ENCODE measurements at regions not wholly inside any gene's neighbourhood (a gene's known extent, or its start where the extent isn't known, plus 50 kb on each side); places are given as distances from the start of the nearest gene placed in this dataset.
A peak's percentile ranks its signal among the peaks of the same experiment; 100 is the strongest.
"Not testable (repeated sequence)": the region's sequence is repeated elsewhere in the genome, so short reads cannot be mapped to it uniquely, and the experiment has no call there.

DNA sequence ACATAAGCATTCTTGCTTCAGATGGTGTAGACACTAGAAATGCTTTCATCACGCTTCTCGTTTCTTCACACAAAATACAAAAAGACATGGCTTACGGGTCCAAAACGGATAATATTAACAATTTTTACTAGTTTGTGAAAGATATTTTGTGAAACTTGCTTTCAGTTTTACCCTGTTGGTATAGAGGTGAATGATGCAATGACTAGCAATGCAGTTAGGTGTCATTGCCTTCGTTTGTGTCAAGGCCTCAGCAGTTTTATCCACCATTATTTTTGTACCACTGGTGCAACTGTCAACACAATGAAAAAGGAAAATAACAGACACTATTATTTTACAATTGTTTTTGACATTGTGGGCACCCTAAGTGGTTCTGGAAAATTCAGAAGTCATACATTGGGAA lies 323.0 kb downstream of the FLRT2 start:
- Histone ChIP-seq H3K36me3 (no peaks in the 10 kb centered on the region), H3K4me1 (peaks cover 14% of the 10 kb centered on the region), H3K9me3 (ENCODE audit: low read depth) (no peaks in the 10 kb centered on the region), H3F3A (ENCODE audit: low read depth) (peaks cover 4% of the 10 kb centered on the region), H2AFZ (replicated peaks) (no peak overlapping the region), H3K4me3 (no peak overlapping the region), H3K79me2 (ENCODE audit: low read depth) (no peaks in the 10 kb centered on the region), H4K20me1 (ENCODE audit: low read depth) (no peaks in the 10 kb centered on the region), H3K9ac (no peak overlapping the region), H3K27me3 (no peaks in the 10 kb centered on the region), H3K27ac (no peak overlapping the region), H3K4me2 (no peak overlapping the region)
- TF ChIP-seq EZH2phosphoT487 (IDR thresholded peaks at IDR 0.05) (no peak), EZH2 (IDR thresholded peaks at IDR 0.05) (no peak)
- TF ChIP-seq, protein P1, sequence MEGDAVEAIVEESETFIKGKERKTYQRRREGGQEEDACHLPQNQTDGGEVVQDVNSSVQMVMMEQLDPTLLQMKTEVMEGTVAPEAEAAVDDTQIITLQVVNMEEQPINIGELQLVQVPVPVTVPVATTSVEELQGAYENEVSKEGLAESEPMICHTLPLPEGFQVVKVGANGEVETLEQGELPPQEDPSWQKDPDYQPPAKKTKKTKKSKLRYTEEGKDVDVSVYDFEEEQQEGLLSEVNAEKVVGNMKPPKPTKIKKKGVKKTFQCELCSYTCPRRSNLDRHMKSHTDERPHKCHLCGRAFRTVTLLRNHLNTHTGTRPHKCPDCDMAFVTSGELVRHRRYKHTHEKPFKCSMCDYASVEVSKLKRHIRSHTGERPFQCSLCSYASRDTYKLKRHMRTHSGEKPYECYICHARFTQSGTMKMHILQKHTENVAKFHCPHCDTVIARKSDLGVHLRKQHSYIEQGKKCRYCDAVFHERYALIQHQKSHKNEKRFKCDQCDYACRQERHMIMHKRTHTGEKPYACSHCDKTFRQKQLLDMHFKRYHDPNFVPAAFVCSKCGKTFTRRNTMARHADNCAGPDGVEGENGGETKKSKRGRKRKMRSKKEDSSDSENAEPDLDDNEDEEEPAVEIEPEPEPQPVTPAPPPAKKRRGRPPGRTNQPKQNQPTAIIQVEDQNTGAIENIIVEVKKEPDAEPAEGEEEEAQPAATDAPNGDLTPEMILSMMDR (IDR thresholded peaks at IDR 0.05): no peak
- no peaks in the 10 kb centered on the region for H3K36me3 Mint-ChIP-seq
- no peak for DNase-seq (ENCODE audit: low spot score)
- H3K4me3 Mint-ChIP-seq: no peak overlapping the region
- no peak overlapping the region for H3K27ac Mint-ChIP-seq
- H3K4me1 Mint-ChIP-seq: no peaks in the 10 kb centered on the region
- H3K9me3 Mint-ChIP-seq: no peaks in the 10 kb centered on the region
- H3K27me3 Mint-ChIP-seq (ENCODE audit: insufficient read depth, low read depth): peaks cover 2% of the 10 kb centered on the region

DNA sequence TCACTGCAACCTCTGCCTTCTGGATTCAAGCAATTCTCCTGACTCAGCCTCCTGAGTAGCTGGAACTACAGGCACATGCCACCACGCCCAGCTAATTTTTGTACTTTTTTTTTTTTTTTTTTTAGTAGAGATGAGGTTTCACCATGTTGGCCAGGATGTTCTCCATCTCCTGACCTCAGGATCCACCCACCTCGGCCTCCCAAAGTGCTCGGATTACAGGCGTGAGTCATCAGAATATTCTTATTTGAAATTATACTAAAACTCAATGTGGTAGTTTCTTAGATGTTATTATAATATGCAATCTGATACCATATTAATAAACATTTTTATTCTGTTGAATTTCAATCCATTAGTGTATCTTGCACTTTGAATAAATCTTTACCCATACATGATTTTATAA lies 322.2 kb downstream of the FLRT2 start:
- not testable (repeated sequence) for H3K27ac Mint-ChIP-seq; DNase-seq (ENCODE audit: low spot score); H3K36me3 ChIP-seq; H3K9me3 Mint-ChIP-seq; H3K36me3 Mint-ChIP-seq; H3K4me1 Mint-ChIP-seq; H4K20me1 ChIP-seq (ENCODE audit: low read depth); H3K27me3 Mint-ChIP-seq (ENCODE audit: insufficient read depth, low read depth); H3K9ac ChIP-seq; H2AFZ ChIP-seq (replicated peaks); H3F3A ChIP-seq (ENCODE audit: low read depth); H3K4me3 Mint-ChIP-seq; H3K4me2 ChIP-seq; H3K79me2 ChIP-seq (ENCODE audit: low read depth); H3K4me3 ChIP-seq; H3K9me3 ChIP-seq (ENCODE audit: low read depth); H3K27ac ChIP-seq; H3K27me3 ChIP-seq
- H3K4me1 ChIP-seq: peaks cover 14% of the 10 kb centered on the region

DNA sequence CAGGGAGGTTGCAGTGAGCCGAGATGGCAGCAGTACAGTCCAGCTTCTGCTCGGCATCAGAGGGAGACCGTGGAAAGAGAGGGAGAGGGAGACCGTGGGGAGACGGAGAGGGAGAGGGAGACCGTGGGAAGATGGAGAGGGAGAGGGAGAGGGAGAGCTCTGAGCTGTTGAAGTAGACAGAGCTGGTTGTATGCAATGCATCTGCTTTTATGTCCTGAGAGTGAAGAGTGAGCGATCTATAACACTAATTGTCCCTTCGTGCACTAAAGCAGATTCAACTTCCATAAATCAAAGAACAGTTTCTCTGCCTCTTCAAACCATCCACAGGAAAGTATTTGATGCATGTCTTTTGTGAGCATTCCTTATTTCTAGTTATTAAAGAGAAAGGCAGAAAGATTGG lies 300.6 kb downstream of the FLRT2 start:
- H3K4me1 ChIP-seq; H3K27me3 ChIP-seq; H3K27ac ChIP-seq; H4K20me1 ChIP-seq (ENCODE audit: low read depth); H3F3A ChIP-seq (ENCODE audit: low read depth); H2AFZ ChIP-seq (replicated peaks); H3K4me3 Mint-ChIP-seq; H3K27ac Mint-ChIP-seq; H3K79me2 ChIP-seq (ENCODE audit: low read depth); H3K9me3 Mint-ChIP-seq; H3K4me3 ChIP-seq; DNase-seq (ENCODE audit: low spot score); H3K4me1 Mint-ChIP-seq; H3K9ac ChIP-seq; H3K36me3 Mint-ChIP-seq; H3K9me3 ChIP-seq (ENCODE audit: low read depth); H3K36me3 ChIP-seq; H3K4me2 ChIP-seq; H3K27me3 Mint-ChIP-seq (ENCODE audit: insufficient read depth, low read depth): not testable (repeated sequence)

DNA sequence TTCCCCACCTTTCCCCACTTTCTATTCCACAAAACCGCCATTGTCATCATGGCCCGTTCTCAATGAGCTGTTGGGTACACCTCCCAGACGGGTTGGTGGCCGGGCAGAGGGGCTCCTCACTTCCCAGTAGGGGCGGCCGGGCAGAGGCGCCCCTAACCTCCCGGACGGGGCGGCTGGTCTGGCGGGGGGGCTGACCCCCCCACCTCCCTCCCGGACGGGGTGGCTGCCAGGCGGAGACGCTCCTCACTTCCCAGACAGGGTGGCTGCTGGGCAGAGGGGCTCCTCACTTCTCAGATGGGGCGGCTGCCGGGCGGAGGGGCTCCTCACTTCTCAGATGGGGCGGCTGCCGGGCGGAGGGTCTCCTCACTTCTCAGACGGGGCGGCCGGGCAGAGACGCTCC lies 299.7 kb downstream of the FLRT2 start:
- not testable (repeated sequence) for H3K4me3 ChIP-seq; H3K36me3 Mint-ChIP-seq; H3K4me2 ChIP-seq; H4K20me1 ChIP-seq (ENCODE audit: low read depth); H3K27me3 ChIP-seq; H3F3A ChIP-seq (ENCODE audit: low read depth); H3K9me3 ChIP-seq (ENCODE audit: low read depth); H3K9ac ChIP-seq; H3K4me3 Mint-ChIP-seq; H2AFZ ChIP-seq (replicated peaks); H3K36me3 ChIP-seq; H3K27ac ChIP-seq; H3K27me3 Mint-ChIP-seq (ENCODE audit: insufficient read depth, low read depth); H3K79me2 ChIP-seq (ENCODE audit: low read depth); H3K27ac Mint-ChIP-seq; H3K4me1 ChIP-seq; H3K9me3 Mint-ChIP-seq; H3K4me1 Mint-ChIP-seq; DNase-seq (ENCODE audit: low spot score)

DNA sequence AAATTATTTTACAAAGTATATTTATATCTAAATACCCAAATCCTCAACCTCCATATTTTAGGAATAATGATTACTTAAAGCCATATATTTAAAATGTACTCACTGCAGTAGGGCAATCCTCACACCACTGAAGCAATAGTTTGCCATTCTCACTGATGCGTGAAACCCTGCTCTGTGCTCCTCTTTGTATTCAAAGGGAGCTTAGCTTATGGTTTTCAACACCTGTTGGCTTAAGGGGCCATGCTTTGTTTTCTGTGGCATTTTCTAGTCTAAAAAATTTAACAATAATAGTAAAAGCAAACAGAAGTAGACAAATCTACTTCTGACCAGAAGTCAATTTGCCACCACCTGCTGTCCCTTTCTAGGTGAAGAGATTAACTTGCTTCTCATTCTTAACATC lies 294.6 kb downstream of the FLRT2 start:
- no peaks in the 10 kb centered on the region for H3K27me3 ChIP-seq
- H3F3A ChIP-seq (ENCODE audit: low read depth): no peaks in the 10 kb centered on the region
- H3K4me3 Mint-ChIP-seq: no peak overlapping the region
- no peaks in the 10 kb centered on the region for H3K9me3 Mint-ChIP-seq
- no peak overlapping the region for H3K9ac ChIP-seq
- peaks cover 3% of the 10 kb centered on the region for H3K4me1 Mint-ChIP-seq
- no peaks in the 10 kb centered on the region for H3K36me3 Mint-ChIP-seq
- no peaks in the 10 kb centered on the region for H4K20me1 ChIP-seq (ENCODE audit: low read depth)
- H3K4me1 ChIP-seq: peaks cover 20% of the 10 kb centered on the region
- H3K4me2 ChIP-seq: peak overlapping the region; percentile 41
- no peaks in the 10 kb centered on the region for H3K36me3 ChIP-seq
- H3K27ac Mint-ChIP-seq: no peak overlapping the region
- H3K79me2 ChIP-seq (ENCODE audit: low read depth): no peaks in the 10 kb centered on the region
- H3K27me3 Mint-ChIP-seq (ENCODE audit: insufficient read depth, low read depth): peaks cover 4% of the 10 kb centered on the region
- H3K4me3 ChIP-seq: no peak overlapping the region
- peak; percentile 52 for DNase-seq (ENCODE audit: low spot score)
- no peaks in the 10 kb centered on the region for H3K9me3 ChIP-seq (ENCODE audit: low read depth)
- TF ChIP-seq EZH2 (IDR thresholded peaks at IDR 0.05) (no peak), EZH2phosphoT487 (IDR thresholded peaks at IDR 0.05) (no peak)
- TF ChIP-seq, protein P1 (IDR thresholded peaks at IDR 0.05): no peak
- no peak overlapping the region for H2AFZ ChIP-seq (replicated peaks)
- H3K27ac ChIP-seq: peak overlapping the region; percentile 2

Measured in neural progenitor cell (in vitro differentiated cells).